ENCODE measurements at regions not wholly inside any gene's neighbourhood (a gene's known extent, or its start where the extent isn't known, plus 50 kb on each side); places are given as distances from the start of the nearest gene placed in this dataset.

DNA sequence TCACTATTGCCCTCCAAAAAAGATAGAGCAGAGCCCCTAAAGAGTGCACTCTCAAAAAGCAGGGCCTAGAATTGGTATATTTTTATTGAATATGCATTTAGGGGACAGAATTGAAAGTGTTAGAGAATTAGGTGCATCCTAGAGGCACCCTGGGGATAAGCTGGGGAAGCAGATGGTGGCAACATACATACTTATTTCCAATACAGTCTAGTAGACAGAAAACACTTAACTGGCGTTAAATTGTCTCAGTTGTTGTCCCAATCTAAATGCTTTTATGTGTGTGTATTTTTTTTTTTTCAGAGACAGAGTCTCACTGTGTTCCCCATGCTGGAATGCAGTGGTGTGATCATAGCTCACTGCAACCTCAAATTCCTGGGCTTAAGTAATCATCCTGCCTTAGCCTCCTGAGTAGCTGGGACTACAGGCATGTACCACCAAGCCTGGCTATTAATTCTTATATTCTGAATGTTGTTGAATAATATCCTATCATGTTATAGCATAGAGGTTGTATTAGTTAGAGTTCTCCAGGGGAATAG, 481.8 kb downstream of the GRXCR1 start:
- Histone ChIP-seq H3K27me3 (replicated peaks) (no peaks in the 10 kb centered on the region), H3K36me3 (no peaks in the 10 kb centered on the region), H3K4me1 (replicated peaks) (no peaks in the 10 kb centered on the region), H3K9me3 (replicated peaks) (no peaks in the 10 kb centered on the region), H3K4me3 (no peak overlapping the region), H3K27ac (no peak overlapping the region)
- DNase-seq (ENCODE audit: low read depth in 1 of 2, low spot score in 2 of 2) = no peak

DNA sequence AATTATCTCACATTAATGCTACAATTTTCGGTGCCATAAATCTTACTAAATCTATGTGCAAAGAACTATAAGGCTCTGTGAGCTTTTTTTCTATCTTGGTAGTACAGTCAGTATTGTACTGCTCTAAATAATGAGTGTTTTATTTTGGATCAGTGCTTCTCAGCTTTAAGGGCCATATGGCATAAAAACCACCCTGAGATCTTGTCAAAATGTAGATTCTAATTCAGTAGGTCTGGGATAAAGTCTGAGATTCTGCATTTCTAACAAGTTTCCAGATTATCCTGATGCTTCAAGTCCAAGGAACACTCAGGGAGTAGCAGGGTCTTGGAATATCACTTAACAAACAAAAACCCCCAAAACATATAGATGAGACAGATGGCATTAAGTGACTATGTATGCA, 486.5 kb downstream of the GRXCR1 start:
- no peak for DNase-seq (ENCODE audit: low read depth in 1 of 2, low spot score in 2 of 2)
- H3K27me3 ChIP-seq (replicated peaks) = no peaks in the 10 kb centered on the region
- no peaks in the 10 kb centered on the region for H3K9me3 ChIP-seq (replicated peaks)
- no peak overlapping the region for H3K4me3 ChIP-seq
- H3K4me1 ChIP-seq (replicated peaks) = no peaks in the 10 kb centered on the region
- no peak overlapping the region for H3K27ac ChIP-seq
- no peaks in the 10 kb centered on the region for H3K36me3 ChIP-seq

DNA sequence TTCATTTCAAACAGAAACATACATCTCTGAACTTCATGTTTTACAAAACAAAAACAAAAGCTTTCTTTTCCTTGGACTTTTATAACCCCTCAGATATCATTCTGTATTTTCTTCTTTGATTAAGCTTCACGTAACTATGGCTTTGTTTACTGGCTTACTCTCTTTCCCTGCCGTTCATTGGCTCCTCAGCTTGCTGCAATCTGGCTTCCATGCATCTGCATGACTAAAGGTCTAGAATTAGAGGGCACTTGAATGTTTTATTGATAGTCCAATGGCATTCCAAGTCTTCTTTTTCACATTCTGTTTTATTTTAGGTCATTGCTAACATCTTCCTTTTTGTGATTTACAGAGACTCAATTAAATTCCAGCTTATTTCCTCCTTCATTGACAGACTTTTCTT, 487.6 kb downstream of the GRXCR1 start:
- H3K36me3 ChIP-seq = no peaks in the 10 kb centered on the region
- H3K4me1 ChIP-seq (replicated peaks) = no peaks in the 10 kb centered on the region
- H3K27ac ChIP-seq = no peak overlapping the region
- no peaks in the 10 kb centered on the region for H3K27me3 ChIP-seq (replicated peaks)
- H3K4me3 ChIP-seq = no peak overlapping the region
- H3K9me3 ChIP-seq (replicated peaks) = no peaks in the 10 kb centered on the region
- DNase-seq (ENCODE audit: low read depth in 1 of 2, low spot score in 2 of 2) = no peak

DNA sequence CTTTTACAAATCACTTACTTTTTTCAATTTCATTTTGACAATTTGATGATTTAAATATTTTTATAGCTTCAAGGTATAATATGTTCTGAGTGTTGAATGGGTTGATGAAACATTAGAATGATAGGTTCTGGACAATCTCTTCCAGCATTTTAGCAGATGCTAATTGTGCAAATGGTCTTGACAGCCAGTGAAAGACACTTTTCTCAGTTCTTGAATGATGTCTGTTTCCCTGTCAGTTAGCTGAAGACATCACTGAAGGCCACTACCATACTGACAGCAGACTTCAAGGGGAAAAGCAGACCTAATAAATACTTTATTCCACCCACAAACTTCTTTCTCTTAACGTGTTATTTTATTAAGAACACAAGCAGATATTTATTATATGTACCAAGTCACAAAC, 498.6 kb downstream of the GRXCR1 start:
- Histone ChIP-seq H3K9me3 (replicated peaks) (no peaks in the 10 kb centered on the region), H3K4me3 (no peak overlapping the region), H3K27me3 (replicated peaks) (no peaks in the 10 kb centered on the region), H3K27ac (no peak overlapping the region), H3K4me1 (replicated peaks) (no peaks in the 10 kb centered on the region), H3K36me3 (no peaks in the 10 kb centered on the region)
- DNase-seq (ENCODE audit: low read depth in 1 of 2, low spot score in 2 of 2) = no peak

DNA sequence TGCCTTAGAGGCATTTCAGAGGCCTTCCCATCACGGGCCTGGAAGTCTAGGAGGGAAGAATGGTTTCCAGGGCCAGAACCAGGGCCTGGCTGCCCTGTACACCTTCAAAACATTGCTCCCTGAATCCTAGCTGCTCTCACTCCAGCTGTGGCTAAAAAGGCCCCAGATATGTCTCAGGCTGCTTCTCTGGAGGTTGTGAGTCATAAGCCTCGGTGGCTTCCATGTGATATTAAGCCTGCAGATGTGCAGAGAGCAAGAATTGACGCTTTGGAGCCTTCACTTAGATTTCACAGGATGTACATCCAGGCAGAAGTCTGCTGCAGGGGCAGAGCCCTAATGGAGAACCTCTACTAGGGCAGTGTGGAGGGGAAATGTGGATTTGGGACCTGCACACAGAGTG, 502.5 kb downstream of the GRXCR1 start:
- DNase-seq (ENCODE audit: low read depth in 1 of 2, low spot score in 2 of 2) = no peak

DNA sequence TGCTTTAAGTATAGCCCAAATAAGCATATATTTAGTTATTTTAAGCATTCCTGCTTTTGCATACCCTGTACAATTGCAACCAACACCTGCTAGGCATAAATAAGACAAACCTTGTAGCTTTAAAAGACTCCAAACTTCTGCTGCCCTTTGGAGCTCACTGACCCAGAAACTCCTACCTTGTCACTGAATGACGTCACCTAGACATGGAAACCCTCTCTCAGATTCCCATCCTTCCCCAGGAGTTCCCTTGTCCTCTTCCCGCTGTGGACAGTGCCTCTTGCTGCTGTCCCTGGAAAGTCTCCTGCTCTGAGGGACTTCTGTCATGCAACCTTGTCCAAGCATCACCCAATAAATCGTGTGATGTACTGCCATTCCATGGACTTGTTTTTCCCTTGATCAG, 507.2 kb downstream of the GRXCR1 start:
- H3K36me3 ChIP-seq = no peaks in the 10 kb centered on the region
- no peaks in the 10 kb centered on the region for H3K4me1 ChIP-seq (replicated peaks)
- H3K27ac ChIP-seq = no peak overlapping the region
- no peak for DNase-seq (ENCODE audit: low read depth in 1 of 2, low spot score in 2 of 2)
- no peak overlapping the region for H3K4me3 ChIP-seq
- no peaks in the 10 kb centered on the region for H3K27me3 ChIP-seq (replicated peaks)
- no peaks in the 10 kb centered on the region for H3K9me3 ChIP-seq (replicated peaks)

More for the DNA sequence above, 502.5 kb downstream of the GRXCR1 start:
- Histone ChIP-seq H3K27ac (no peak overlapping the region), H3K4me3 (no peak overlapping the region), H3K36me3 (no peaks in the 10 kb centered on the region), H3K27me3 (replicated peaks) (no peaks in the 10 kb centered on the region), H3K9me3 (replicated peaks) (no peaks in the 10 kb centered on the region), H3K4me1 (replicated peaks) (no peaks in the 10 kb centered on the region)

DNA sequence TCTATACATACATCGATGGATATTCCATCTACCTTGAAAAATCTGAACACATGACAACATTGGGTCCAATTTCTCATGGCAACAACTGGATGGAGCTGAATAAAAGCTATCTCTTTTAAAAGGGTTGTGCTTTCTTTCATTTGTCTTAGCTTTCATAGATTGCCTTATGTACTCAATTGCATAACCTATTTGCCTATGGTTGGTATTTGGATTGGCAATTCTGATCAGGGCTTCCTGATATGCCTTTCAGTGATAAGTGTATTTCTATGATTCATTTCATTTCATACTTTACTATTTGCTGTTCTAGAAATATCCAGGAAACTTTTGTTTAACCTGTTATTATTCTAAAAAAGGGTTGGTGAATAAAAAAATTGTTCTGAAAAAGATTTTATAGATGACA, 509.9 kb downstream of the GRXCR1 start:
- Histone ChIP-seq H3K36me3 (no peaks in the 10 kb centered on the region), H3K4me3 (no peak overlapping the region), H3K27me3 (replicated peaks) (no peaks in the 10 kb centered on the region), H3K9me3 (replicated peaks) (no peaks in the 10 kb centered on the region), H3K4me1 (replicated peaks) (no peaks in the 10 kb centered on the region), H3K27ac (no peak overlapping the region)
- DNase-seq (ENCODE audit: low read depth in 1 of 2, low spot score in 2 of 2) = no peak

DNA sequence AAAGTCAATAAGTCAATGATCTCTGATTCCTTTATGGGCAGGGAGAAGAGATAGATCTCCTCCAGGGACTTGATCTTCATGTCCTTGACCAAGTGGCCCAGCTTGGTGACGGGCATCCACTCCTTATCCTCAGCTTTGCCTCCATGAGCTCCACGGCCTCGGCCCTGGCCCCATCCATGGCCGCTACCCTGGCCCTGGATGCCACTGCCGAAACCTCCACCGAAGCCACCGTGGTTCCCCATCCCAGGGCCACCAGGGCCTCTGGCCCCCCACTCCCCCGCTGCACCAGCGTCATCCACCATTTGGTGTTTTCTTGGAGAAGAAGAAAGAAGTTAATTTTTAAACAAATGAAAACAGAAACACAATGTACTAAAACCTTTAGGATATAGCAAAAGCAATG, 518.1 kb downstream of the GRXCR1 start:
- H3K4me1 ChIP-seq (replicated peaks) = no peaks in the 10 kb centered on the region
- H3K27me3 ChIP-seq (replicated peaks) = no peaks in the 10 kb centered on the region
- DNase-seq (ENCODE audit: low read depth in 1 of 2, low spot score in 2 of 2) = no peak
- no peaks in the 10 kb centered on the region for H3K36me3 ChIP-seq
- no peaks in the 10 kb centered on the region for H3K9me3 ChIP-seq (replicated peaks)
- no peak overlapping the region for H3K4me3 ChIP-seq
- H3K27ac ChIP-seq = no peak overlapping the region

DNA sequence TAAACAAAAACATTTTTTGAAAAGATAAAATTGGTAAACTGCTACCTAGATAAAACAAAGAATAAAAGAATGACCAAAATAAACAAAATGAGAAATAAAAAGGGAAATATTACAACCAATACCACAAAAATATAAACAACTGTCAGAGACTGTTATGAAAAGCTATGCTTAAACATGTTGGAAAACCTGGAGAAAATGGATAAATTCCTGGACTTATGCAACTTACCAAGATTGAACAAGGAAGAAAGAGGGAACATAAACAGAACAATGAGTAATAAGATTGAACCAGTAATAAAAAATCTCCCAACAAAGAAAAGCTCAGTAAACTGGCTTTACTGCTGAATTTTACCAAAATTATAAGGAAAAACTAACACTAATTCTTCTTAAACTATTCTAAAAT, 518.7 kb downstream of the GRXCR1 start:
- H3K4me1 ChIP-seq (replicated peaks) = no peaks in the 10 kb centered on the region
- H3K9me3 ChIP-seq (replicated peaks) = no peaks in the 10 kb centered on the region
- H3K27ac ChIP-seq = no peak overlapping the region
- DNase-seq (ENCODE audit: low read depth in 1 of 2, low spot score in 2 of 2) = no peak
- no peaks in the 10 kb centered on the region for H3K36me3 ChIP-seq
- H3K4me3 ChIP-seq = no peak overlapping the region
- no peaks in the 10 kb centered on the region for H3K27me3 ChIP-seq (replicated peaks)

DNA sequence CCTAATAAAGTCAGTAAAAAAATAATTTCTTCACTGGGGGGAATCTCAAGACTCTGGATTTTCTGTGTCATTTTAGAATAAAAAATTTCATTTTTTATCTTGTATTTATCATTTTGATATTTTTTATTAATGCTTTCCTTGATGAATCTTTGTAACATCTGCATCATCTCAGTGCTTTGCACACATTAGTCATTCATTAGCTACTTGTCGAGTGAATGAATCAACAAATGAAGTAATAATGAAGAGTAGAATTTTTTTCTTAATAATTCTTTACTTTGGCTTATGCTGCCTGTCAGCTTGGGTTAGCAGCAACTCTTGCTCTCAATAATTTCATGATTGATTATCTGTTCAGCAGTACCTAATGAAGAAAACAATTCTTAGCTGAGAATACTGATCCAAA, 530.8 kb downstream of the GRXCR1 start:
- Histone ChIP-seq H3K4me3 (no peak overlapping the region), H3K4me1 (replicated peaks) (no peaks in the 10 kb centered on the region), H3K27ac (no peak overlapping the region), H3K9me3 (replicated peaks) (no peaks in the 10 kb centered on the region), H3K27me3 (replicated peaks) (no peaks in the 10 kb centered on the region), H3K36me3 (no peaks in the 10 kb centered on the region)
- no peak for DNase-seq (ENCODE audit: low read depth in 1 of 2, low spot score in 2 of 2)

DNA sequence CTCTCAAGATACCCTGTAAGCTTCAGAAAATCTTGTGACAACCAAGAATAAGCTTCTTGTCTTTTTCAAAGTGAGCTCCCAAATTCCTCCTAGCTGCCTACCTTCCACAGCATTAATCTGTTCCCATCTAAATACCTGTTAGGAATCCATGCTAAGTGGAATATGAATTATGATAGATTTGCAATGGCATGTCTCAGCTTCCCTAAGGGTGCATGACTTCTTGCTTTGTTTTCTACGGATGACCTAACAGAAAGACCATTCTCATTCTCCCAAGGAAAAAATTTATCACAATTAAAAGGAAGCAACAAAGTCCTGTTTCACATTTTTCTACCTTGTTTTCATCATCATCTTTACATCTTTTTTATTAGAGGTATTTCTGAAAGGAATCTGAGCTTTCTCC, 532.7 kb downstream of the GRXCR1 start:
- Histone ChIP-seq H3K36me3 (no peaks in the 10 kb centered on the region), H3K4me3 (no peak overlapping the region), H3K27ac (no peak overlapping the region), H3K27me3 (replicated peaks) (no peaks in the 10 kb centered on the region), H3K9me3 (replicated peaks) (no peaks in the 10 kb centered on the region), H3K4me1 (replicated peaks) (no peaks in the 10 kb centered on the region)
- DNase-seq (ENCODE audit: low read depth in 1 of 2, low spot score in 2 of 2) = no peak

DNA sequence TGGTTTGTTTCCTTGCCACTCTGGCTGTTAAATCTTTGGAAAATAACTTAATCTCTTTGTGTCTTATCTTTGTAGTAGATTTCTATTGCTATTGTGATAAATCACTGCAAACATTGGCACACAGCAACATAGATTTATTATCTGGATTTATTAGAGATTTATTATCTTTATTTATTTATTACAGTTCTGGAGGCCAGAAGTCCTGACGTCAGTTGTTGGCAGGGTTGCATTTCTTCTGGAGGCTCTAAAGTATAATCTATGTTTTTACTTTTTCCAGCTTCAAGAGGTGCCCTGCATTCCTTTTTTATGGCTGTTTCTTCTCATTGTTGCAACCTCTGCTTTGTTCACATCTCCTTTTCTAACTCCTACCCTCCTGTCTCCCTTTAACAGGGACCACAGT, 542.8 kb downstream of the GRXCR1 start:
- Histone ChIP-seq H3K27ac (no peak overlapping the region), H3K36me3 (no peaks in the 10 kb centered on the region), H3K4me3 (no peak overlapping the region), H3K9me3 (replicated peaks) (no peaks in the 10 kb centered on the region), H3K27me3 (replicated peaks) (no peaks in the 10 kb centered on the region), H3K4me1 (replicated peaks) (no peaks in the 10 kb centered on the region)
- DNase-seq (ENCODE audit: low read depth in 1 of 2, low spot score in 2 of 2) = no peak

DNA sequence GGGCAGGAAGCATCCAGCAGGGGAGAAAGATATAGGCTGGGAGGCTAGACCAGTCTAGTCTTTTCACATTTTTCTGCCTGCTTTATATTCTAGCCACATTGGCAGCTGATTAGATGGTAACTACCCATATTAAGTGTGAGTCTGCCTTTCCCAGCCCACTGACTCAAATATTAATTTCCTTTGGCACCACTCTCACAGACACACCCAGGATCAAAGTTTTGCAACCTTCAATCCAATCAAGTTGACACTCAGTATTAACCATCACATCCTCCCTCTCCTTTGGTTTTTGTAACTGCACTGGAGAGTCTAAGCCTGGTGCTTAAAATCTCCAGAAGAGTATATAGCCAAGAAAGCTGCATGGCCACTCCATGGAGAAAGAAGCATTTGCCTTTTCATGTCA, 560.4 kb downstream of the GRXCR1 start:
- Histone ChIP-seq H3K4me1 (replicated peaks) (no peaks in the 10 kb centered on the region), H3K27ac (no peak overlapping the region), H3K36me3 (no peaks in the 10 kb centered on the region), H3K4me3 (no peak overlapping the region), H3K9me3 (replicated peaks) (no peaks in the 10 kb centered on the region), H3K27me3 (replicated peaks) (no peaks in the 10 kb centered on the region)
- no peak for DNase-seq (ENCODE audit: low read depth in 1 of 2, low spot score in 2 of 2)

DNA sequence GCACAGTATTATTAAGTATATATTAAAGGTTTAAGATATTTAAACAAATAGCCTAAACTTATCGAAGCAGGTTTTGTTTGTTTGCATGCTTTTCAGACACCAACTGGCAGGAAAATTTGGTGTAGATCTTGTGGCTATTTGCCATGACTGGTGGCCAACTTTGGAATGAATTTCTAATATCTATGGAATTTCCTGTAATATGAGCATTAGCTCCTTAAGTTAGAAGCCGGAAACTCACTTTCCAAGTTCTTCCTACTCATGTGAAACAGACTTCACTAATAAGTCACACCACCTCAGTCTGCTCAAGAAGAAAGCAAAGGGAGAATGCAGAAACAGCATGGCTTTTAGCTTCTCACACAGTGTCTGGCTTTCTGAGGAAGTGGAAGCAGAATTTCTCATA, 563.9 kb downstream of the GRXCR1 start:
- Histone ChIP-seq H3K4me3 (no peak overlapping the region), H3K27me3 (replicated peaks) (no peaks in the 10 kb centered on the region), H3K36me3 (no peaks in the 10 kb centered on the region), H3K9me3 (replicated peaks) (no peaks in the 10 kb centered on the region), H3K27ac (no peak overlapping the region), H3K4me1 (replicated peaks) (no peaks in the 10 kb centered on the region)
- no peak for DNase-seq (ENCODE audit: low read depth in 1 of 2, low spot score in 2 of 2)

DNA sequence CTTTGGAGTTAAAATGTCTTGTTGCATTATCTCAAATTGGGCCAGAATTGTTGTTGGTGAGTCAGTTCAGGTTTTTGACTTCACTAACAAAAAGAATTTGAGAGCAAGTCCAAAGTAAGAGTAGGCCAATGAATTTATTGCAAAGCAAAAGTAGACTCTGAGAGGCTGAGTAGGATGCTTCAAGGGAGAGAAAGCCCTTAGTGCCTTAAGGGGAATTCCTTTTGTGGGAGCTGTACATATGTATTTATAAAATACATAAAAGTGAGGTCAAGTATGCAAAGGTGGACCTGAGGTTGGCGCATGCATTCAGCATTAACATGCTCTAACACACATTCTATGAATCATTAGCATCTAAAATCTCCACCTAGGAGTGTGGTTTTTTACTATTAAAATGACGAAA, 565.4 kb downstream of the GRXCR1 start:
- no peak overlapping the region for H3K27ac ChIP-seq
- H3K4me1 ChIP-seq (replicated peaks) = no peaks in the 10 kb centered on the region
- DNase-seq (ENCODE audit: low read depth in 1 of 2, low spot score in 2 of 2) = no peak
- H3K36me3 ChIP-seq = no peaks in the 10 kb centered on the region
- H3K9me3 ChIP-seq (replicated peaks) = no peaks in the 10 kb centered on the region
- H3K4me3 ChIP-seq = no peak overlapping the region
- no peaks in the 10 kb centered on the region for H3K27me3 ChIP-seq (replicated peaks)

Measured in SJSA1 (cell line).